Muscle layer of duodenum (tissue), 2 donors: ENCODE measurements at regions not wholly inside any gene's neighbourhood (a gene's known extent, or its start where the extent isn't known, plus 50 kb on each side); places are given as distances from the start of the nearest gene placed in this dataset.
"Not testable (repeated sequence)": the region's sequence is repeated elsewhere in the genome, so short reads cannot be mapped to it uniquely, and the experiment has no call there.

Source experiments
- H3K27ac ChIP-seq: one replicate; pipeline ENCODE4 v1.7.0; 2013; ENCODE audit warnings: mild to moderate bottlenecking, low read length
- H3K27me3 ChIP-seq: one replicate; pipeline ENCODE4 v1.7.0; 2013; ENCODE audit warnings: low read depth, mild to moderate bottlenecking, control low read depth, low read length
- H3K36me3 ChIP-seq, 2 donors: one replicate each; pipeline ENCODE4 v1.7.0; 2013; ENCODE audit warnings: low read length in 2 of 2, control low read depth in 1 of 2, mild to moderate bottlenecking in 1 of 2; ENCODE audit not compliant: insufficient read depth in 2 of 2, control insufficient read depth in 1 of 2
- H3K4me1 ChIP-seq, 2 donors: one replicate each; pipeline ENCODE4 v1.7.0; 2013; ENCODE audit warnings: low read length in 2 of 2, mild to moderate bottlenecking in 2 of 2, control low read depth in 1 of 2, moderate library complexity in 1 of 2; ENCODE audit not compliant: insufficient read depth in 2 of 2, control insufficient read depth in 1 of 2
- H3K4me3 ChIP-seq, 2 donors: one replicate each; pipeline ENCODE4 v1.7.0; 2013; ENCODE audit warnings: low read length in 2 of 2, low read depth in 1 of 2, mild to moderate bottlenecking in 1 of 2
- H3K9me3 ChIP-seq, 2 donors: one replicate each; pipeline ENCODE4 v1.7.0; 2013; ENCODE audit warnings: low read length in 2 of 2, control low read depth in 1 of 2, mild to moderate bottlenecking in 1 of 2; ENCODE audit not compliant: control insufficient read depth in 1 of 2
- donor health status: healthy.

DNA sequence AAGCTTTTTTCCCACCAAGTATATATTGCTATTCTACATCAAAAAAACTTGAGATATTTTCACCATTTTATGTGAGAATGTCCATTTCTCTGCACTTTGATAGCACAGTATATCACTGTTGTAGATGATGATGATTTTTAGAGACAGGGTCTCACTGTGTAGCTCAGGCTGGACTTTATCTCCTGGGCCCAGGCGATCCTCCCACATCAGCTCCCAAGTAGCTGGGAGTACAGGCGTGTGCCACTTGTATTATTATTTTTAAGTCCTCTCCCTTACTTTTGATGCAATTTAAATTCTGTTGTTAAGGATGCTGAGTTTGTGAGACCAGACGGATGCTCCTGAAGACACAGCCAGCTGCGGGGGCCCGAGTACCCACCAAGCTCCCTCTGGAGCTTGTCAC, 326.8 kb downstream of the QKI start:
- no peak overlapping the region for H3K4me3 ChIP-seq
- H3K4me1 ChIP-seq: peaks cover 2 to 13% of the 10 kb centered on the region in 2 donors
- H3K9me3 ChIP-seq: no peaks in the 10 kb centered on the region
- H3K27me3 ChIP-seq: no peaks in the 10 kb centered on the region
- H3K27ac ChIP-seq: no peak overlapping the region
- no peaks in the 10 kb centered on the region for H3K36me3 ChIP-seq

DNA sequence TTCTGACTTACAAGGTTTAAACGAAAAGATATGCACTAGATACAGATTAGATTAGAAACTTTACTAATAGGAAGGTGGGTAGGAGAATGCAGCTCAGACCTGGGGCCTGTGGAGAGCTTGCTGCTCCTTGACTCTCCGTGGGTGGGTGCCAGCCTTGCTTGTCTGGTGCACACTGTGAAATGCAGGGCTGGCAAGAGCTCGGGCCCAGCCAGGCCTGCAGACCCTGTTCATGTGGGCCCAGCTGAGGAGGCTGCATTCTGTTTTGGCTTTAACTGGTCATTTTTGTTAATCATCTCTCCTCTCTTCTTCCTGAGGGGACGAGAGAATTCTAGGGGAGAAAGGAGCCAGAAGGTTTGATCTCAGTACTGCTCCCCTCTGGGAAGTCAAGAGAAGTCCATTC, 325.4 kb downstream of the QKI start:
- Histone ChIP-seq H3K4me3 (no peak overlapping the region), H3K4me1 (peaks cover 2 to 7% of the 10 kb centered on the region in 2 donors), H3K27ac (no peak overlapping the region), H3K36me3 (no peaks in the 10 kb centered on the region), H3K9me3 (no peaks in the 10 kb centered on the region), H3K27me3 (no peaks in the 10 kb centered on the region)

DNA sequence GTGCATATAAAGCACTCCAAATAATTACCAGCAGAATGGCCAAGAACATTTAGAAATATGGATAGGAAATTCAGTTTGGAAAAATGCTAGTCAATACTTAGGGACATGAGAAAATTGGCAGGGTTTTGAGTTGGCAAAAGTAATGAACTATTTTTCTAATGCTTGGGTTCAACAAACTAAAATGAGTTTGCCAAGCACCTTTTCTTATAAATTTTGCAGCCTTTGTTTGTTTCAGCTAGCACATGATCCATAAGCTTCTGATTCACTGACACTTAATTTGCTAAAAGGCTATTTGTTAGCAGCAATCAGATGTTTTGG, 324.8 kb downstream of the QKI start:
- Histone ChIP-seq H3K4me1 (peaks cover 2 to 7% of the 10 kb centered on the region in 2 donors), H3K27ac (no peak overlapping the region), H3K4me3 (no peak overlapping the region), H3K27me3 (no peaks in the 10 kb centered on the region), H3K36me3 (no peaks in the 10 kb centered on the region), H3K9me3 (no peaks in the 10 kb centered on the region)

DNA sequence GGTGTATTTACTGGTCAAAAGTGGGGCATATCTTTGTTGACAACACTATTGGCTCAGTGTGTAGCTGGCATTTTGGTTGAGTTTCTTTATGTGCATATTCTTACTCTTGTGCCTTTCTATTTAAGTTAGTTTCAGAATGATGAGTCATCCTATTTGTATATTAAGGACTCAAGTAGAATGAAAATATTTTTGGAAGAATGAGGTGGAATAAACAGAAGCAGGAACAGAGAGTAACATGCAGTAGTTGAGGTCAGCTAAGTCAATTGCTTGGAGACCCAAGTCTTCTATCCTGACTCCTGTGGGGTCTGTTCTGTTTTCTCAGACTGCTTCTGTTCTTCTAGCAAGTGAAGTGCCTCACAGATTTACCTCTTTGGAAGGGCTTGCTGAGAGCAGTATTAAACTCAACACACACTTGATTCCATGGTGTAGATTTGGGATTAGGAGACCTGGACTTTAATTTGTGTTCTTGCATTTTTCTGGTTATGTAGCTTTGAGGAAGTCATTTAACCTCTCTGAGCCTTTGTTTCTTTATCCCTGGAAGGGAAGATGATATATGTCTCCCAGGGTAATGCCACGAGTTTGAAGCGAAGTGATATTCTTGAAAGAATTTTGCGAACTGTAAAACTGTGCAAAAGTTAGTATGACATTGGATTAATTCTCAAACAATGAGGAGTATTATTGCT, 324.3 kb downstream of the QKI start:
- Histone ChIP-seq H3K27ac (no peak overlapping the region), H3K4me1 (peaks cover 2 to 7% of the 10 kb centered on the region in 2 donors)

DNA sequence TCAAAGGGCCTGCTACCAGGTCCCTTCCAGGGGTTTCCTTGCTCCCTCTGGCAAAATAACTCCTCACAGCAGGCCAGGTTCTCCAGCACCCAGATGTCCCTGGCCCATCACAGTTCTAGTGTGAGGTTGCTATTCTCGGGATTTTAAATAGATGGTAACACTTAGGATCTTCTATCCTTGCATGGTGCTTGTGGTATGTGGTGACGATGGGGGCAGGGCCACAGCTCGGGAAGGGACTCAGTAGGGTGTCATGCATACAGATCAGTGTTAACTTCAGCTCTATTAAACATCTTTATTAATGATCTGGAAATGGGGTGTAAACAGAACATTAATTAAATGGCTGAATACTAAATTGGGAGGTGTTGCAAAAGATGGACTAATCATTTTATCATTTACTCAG, 323.8 kb downstream of the QKI start:
- no peaks in the 10 kb centered on the region for H3K9me3 ChIP-seq
- H3K36me3 ChIP-seq: no peaks in the 10 kb centered on the region
- H3K27ac ChIP-seq: no peak overlapping the region
- peaks cover 2 to 7% of the 10 kb centered on the region in 2 donors for H3K4me1 ChIP-seq
- no peaks in the 10 kb centered on the region for H3K27me3 ChIP-seq
- H3K4me3 ChIP-seq: no peak overlapping the region

More for the DNA sequence above, 324.3 kb downstream of the QKI start:
- Histone ChIP-seq H3K9me3 (no peaks in the 10 kb centered on the region), H3K27me3 (no peaks in the 10 kb centered on the region), H3K36me3 (no peaks in the 10 kb centered on the region), H3K4me3 (no peak overlapping the region)

DNA sequence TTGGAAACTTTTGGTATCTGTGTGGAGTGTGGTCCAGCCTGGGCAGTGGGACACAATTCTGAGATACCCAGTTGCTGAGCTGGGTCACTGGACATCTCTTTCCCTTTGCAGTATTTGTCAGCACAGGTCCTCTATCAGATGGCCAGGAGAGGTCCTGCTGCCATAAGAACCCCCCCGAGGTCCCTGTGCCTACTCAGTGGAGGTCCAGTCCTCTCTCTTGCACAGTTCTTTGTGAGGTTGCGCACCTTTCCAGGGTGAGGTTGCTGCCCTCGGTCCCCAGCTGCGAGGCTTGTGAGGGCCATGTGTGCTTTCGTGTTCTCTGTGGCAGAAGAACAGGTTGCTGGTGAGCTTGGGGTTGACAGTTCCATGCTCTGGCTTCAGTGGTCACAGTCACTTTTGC, 320.6 kb downstream of the QKI start:
- H3K4me3 ChIP-seq: no peak overlapping the region
- H3K27ac ChIP-seq: no peak overlapping the region
- peaks cover 2 to 12% of the 10 kb centered on the region in 2 donors for H3K4me1 ChIP-seq
- no peaks in the 10 kb centered on the region for H3K36me3 ChIP-seq
- H3K9me3 ChIP-seq: no peaks in the 10 kb centered on the region
- H3K27me3 ChIP-seq: no peaks in the 10 kb centered on the region

DNA sequence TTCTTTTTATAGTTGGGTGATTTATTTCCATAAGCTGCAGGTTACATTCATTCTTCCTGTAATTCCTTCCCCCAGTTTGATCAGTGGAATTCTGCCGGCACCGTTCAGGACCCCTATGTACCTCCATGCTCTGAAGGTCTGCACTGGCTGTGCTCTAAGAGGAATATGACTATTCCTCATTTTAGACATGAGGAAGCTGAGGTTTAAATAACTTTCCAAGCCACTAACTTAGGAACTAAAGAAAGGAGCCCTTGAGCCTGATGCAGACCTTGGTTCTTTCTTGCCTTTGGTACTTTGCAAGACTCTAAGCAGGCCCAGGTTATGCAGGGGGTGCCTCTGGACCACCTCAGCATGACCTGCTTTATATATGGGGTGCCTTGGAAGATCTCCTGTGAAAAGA, 318.5 kb downstream of the QKI start:
- Histone ChIP-seq H3K9me3 (no peaks in the 10 kb centered on the region), H3K27me3 (no peaks in the 10 kb centered on the region), H3K36me3 (no peaks in the 10 kb centered on the region), H3K27ac (no peak overlapping the region), H3K4me1 (peaks cover 0 to 5% of the 10 kb centered on the region in 2 donors), H3K4me3 (no peak overlapping the region)

DNA sequence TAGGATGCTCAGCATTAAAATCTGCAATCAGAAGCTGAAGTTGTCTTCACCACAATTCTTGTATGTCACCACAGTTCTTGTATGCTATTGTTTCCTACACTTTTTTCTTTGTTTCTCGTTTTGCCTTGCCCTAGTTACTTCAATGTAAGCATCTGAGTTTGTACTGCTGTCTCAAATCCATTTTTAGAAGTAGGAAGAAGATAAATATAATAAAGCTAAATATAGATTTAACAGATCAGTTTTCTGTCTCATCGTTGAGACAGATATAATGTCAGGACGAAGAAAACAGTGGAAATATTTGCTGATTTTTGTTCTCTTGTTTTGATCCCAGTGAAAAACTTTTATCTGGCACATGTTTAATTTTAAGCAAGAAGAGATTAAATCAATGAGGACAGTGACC, 318.0 kb downstream of the QKI start:
- no peaks in the 10 kb centered on the region for H3K36me3 ChIP-seq
- H3K4me3 ChIP-seq: no peak overlapping the region
- no peak overlapping the region for H3K27ac ChIP-seq
- no peaks in the 10 kb centered on the region for H3K27me3 ChIP-seq
- H3K9me3 ChIP-seq: no peaks in the 10 kb centered on the region
- peaks cover 0 to 5% of the 10 kb centered on the region in 2 donors for H3K4me1 ChIP-seq

DNA sequence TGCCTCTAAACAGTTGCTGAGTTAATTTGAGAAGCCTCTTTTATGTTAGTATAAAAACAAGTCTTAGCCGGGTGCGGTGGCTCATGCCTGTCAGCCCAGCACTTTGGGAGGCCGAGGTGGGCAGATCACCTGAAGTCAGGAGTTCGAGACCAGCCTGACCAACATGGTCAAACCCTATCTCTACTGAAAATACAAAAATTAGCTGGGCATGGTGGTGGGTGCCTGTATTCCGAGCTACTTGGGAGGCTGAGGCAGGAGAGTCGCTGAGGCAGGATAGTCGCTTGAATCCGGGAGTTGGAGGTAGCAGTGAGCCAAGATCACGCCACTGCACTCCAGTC, 317.5 kb downstream of the QKI start:
- H3K9me3 ChIP-seq, H3K27ac ChIP-seq, H3K4me3 ChIP-seq, H3K36me3 ChIP-seq, H3K4me1 ChIP-seq, H3K27me3 ChIP-seq: not testable (repeated sequence)

DNA sequence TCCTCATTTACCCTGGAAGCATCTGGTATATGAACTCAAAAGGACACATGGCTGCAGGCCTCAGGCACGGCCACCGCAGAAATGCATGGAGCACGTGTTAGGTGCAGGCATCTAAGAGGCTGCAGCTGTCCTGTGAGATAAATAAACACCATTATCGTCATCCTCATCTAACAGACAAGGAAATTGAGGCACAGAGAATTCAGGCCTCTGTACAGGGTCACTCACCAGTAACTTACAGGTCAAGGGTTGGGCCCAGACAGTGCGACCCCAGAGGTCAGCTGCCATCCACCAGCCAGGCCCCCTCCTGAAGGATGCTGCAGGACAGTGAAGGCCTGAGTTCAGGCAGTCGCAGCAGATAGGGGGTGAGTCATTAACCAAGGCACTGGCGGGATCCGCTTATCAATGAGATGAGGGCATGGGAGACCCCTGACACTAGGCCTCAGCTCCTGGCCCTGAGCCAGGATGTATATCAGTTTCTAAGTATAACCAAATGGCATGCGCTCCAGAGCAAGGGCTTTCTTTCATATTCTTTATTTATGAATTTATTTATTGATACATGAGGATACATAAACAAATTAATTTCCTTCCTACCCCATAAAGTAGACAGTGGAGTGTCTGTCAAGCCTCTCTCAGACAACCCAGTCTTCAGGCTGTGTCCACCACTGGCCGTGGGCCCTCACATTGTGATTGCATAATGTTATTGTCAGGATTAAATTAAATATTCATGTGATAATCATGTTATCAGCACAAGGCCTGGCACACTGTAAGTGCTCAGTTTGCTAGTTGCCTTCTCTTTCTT, 316.9 kb downstream of the QKI start:
- Histone ChIP-seq H3K4me3 (no peak overlapping the region), H3K9me3 (no peaks in the 10 kb centered on the region), H3K27me3 (no peaks in the 10 kb centered on the region), H3K36me3 (no peaks in the 10 kb centered on the region), H3K27ac (no peak overlapping the region), H3K4me1 (peaks cover 0 to 5% of the 10 kb centered on the region in 2 donors)

DNA sequence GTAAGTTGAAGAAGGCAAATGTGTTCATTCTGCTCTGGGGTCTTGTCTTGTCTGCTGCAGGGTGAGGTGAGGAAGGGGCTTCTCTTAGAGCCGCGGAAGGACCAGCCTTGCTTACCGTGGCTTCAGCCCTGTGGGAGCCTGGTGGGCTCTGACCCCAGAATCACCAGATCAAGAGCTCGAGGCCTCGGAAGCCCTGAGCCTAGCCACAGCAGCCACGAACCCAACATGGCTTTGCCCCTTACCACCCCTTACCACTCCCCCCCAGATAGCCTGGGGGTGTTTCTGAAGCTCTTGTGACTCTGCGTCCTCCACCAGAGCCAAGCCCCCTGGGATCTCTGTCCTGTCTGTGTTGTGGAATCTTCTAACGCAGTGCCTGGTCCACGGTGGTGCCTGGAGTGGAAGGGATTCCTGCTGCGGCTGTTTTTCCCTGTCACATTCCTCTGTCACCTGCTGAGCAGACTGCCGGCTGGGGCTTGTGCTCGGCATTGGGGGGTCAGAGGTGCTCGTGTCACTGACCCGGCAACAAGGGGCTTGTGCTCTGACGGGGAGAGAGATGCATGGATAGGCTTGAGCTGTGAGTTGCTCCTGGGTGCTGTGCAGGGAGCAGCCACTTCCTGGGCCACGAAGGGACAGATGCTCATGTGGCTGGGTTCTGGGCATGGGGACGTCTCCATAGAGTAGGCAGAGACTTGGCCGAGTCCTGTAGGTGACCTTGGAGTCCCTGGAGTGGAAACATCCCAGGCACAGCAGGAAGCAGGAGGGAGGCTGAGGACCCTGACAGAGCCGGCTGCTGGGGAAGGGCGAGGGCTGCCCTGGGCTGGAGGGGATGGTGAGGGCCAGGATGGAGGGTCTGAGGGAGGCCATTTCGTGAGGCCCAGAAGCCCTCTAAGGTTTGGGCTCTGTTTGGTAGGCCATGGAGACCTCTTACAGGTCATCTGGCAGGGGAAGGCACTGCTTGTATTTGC, 316.0 kb downstream of the QKI start:
- Histone ChIP-seq H3K4me3 (no peak overlapping the region), H3K4me1 (peaks cover 0 to 5% of the 10 kb centered on the region in 2 donors), H3K27me3 (no peaks in the 10 kb centered on the region), H3K36me3 (no peaks in the 10 kb centered on the region), H3K27ac (no peak overlapping the region), H3K9me3 (no peaks in the 10 kb centered on the region)
